ENCODE measurements at regions not wholly inside any gene's neighbourhood (a gene's known extent, or its start where the extent isn't known, plus 50 kb on each side); places are given as distances from the start of the nearest gene placed in this dataset.

DNA sequence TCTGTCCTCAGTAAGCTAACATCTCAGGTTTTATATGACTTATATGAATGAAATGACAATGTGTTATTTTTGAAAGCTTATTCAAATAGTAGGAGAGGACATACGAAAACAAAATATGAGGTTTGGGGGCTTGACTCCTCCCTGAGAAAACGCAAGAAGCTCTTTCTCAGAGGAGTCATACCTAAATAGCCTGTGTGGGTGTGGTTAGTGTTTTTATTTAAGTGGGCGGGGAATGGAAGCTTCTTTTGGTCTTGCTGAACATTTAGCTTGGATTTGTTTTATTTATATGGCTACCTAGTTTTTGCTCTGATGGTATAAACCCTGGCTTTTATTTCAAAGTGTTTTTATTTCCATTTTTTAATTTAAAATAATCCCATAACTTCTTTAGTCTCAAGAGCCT is 72.1 kb upstream of the DSG1 start:
- H3K4me3 ChIP-seq (ENCODE audit: low read depth, low read length), result no peak overlapping the region
- DNase-seq (ENCODE audit: low read depth), result no peak
- TF ChIP-seq, protein P1, sequence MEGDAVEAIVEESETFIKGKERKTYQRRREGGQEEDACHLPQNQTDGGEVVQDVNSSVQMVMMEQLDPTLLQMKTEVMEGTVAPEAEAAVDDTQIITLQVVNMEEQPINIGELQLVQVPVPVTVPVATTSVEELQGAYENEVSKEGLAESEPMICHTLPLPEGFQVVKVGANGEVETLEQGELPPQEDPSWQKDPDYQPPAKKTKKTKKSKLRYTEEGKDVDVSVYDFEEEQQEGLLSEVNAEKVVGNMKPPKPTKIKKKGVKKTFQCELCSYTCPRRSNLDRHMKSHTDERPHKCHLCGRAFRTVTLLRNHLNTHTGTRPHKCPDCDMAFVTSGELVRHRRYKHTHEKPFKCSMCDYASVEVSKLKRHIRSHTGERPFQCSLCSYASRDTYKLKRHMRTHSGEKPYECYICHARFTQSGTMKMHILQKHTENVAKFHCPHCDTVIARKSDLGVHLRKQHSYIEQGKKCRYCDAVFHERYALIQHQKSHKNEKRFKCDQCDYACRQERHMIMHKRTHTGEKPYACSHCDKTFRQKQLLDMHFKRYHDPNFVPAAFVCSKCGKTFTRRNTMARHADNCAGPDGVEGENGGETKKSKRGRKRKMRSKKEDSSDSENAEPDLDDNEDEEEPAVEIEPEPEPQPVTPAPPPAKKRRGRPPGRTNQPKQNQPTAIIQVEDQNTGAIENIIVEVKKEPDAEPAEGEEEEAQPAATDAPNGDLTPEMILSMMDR (IDR thresholded peaks at IDR 0.05; ENCODE audit: low read depth, low read length, missing control alignments), result no peak

GRCh38 chr18:31246460-31246859 is 71.5 kb upstream of the DSG1 start:
- no peak overlapping the region for H3K4me3 ChIP-seq (ENCODE audit: low read depth, low read length)
- DNase-seq (ENCODE audit: low read depth), result no peak
- TF ChIP-seq, protein P1 (IDR thresholded peaks at IDR 0.05; ENCODE audit: low read depth, low read length, missing control alignments), result no peak

DNA sequence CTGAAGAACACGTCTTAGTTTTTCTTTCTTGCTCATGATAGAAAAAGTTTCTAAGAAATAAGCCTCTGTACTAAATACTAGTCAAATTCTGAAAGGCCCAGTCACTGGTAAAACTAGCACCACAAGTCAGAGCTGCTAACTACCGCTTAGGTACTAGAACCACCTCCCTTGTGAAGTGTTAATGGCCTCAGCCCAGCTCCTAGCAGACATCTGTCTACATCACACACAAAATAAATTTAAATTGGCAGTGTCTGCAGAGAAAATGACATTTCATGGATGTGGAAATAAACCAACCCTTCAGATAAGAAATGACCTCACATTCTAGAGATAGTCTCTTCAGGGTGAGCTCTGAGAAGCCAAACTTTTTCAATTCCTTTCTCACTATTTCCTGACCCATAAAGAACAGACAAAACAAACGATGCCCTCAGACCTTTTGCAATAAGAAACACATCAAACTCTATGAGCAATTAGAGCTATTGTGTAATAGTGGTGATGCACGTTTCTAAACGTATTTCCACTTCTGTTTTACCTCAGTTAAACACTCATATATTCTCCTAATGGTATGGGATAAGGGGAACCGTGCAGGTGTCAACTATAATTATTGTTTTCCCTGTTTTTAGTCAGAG is 70.3 kb upstream of the DSG1 start:
- TF ChIP-seq, protein P1 (IDR thresholded peaks at IDR 0.05; ENCODE audit: low read depth, low read length, missing control alignments), result no peak
- no peak overlapping the region for H3K4me3 ChIP-seq (ENCODE audit: low read depth, low read length)
- no peak for DNase-seq (ENCODE audit: low read depth)

DNA sequence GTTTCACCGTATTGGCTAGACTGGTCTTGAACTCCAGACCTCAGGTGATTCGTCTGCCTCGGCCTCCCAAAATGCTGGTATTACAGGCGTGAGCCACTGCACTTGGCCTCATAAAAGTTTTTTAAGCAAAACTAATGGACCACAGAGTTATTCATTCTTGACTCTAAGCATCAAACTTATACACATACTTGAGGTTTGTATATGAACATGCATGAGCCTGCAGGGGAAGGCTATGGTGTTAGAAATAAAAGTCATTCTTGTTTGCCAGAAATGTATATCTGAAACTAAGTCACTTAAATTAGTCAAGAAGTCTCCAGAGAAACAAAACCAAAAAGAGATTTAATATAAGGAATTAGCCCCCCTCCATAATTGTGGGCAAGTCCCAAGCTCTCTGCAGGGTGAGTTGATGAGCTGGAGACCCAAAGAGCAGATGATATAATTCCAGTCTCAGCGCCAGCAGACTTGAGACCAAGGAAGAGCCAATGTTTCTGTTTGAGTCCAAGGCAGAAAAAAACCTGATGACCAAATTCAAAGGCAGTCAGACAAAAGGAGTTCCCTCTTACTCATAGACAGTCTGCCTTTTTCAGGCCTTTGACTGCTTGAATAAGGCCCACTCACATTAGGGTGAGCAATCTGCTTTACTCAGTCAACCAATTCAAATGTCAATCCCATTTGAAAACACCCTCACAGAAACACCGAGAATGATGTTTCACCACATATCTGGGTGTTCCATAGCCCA is 69.0 kb upstream of the DSG1 start:
- DNase-seq (ENCODE audit: low read depth), result no peak
- TF ChIP-seq, protein P1 (IDR thresholded peaks at IDR 0.05; ENCODE audit: low read depth, low read length, missing control alignments), result no peak

GRCh38 chr18:31250902-31251301 is 67.1 kb upstream of the DSG1 start:
- TF ChIP-seq, protein P1 (IDR thresholded peaks at IDR 0.05; ENCODE audit: low read depth, low read length, missing control alignments), result no peak
- no peak overlapping the region for H3K4me3 ChIP-seq (ENCODE audit: low read depth, low read length)
- DNase-seq (ENCODE audit: low read depth), result no peak

More for the DNA sequence above, 69.0 kb upstream of the DSG1 start:
- no peak overlapping the region for H3K4me3 ChIP-seq (ENCODE audit: low read depth, low read length)

GRCh38 chr18:31252522-31252921 is 65.4 kb upstream of the DSG1 start:
- DNase-seq (ENCODE audit: low read depth), result no peak
- TF ChIP-seq, protein P1 (IDR thresholded peaks at IDR 0.05; ENCODE audit: low read depth, low read length, missing control alignments), result no peak
- no peak overlapping the region for H3K4me3 ChIP-seq (ENCODE audit: low read depth, low read length)

Measured in GM12864 (cell line).